Right lobe of liver (tissue), 6 donors: ENCODE measurements at regions not wholly inside any gene's neighbourhood (a gene's known extent, or its start where the extent isn't known, plus 50 kb on each side); places are given as distances from the start of the nearest gene placed in this dataset.

Source experiments
- ATAC-seq, 4 donors: fragments of 200-7000 bp; cut with Tn5 transposase; one replicate each; pipeline ENCODE4 v1.9.1; 2020; ENCODE audit warnings: mild to moderate bottlenecking in 4 of 4, moderate library complexity in 4 of 4
- DNase-seq, 3 donors: peaks; one replicate each; pipeline ENCODE4 v3.0.0-alpha.2; 2020
- H3K27ac ChIP-seq, 3 donors: fragments of 200-600 bp; one replicate each; pipeline ENCODE4 v1.8.0; 2022
- H3K27me3 ChIP-seq, 2 donors: fragments of 200-600 bp; one replicate each; pipeline ENCODE4 v1.8.0; 2022
- H3K36me3 ChIP-seq, 4 donors: fragments of 200-600 bp; sonication (generic) in 1 of 4; one replicate each; pipeline versions ENCODE4 v1.5.1 to v1.8.0; 2017 to 2022; ENCODE audit warnings: control low read depth in 1 of 4
- H3K4me1 ChIP-seq, 4 donors: fragments of 200-600 bp; sonication (generic) in 1 of 4; one replicate each; pipeline versions ENCODE4 v1.5.1 to v1.8.0; 2017 to 2022; ENCODE audit warnings: control low read depth in 1 of 4
- H3K4me3 ChIP-seq, 3 donors: fragments of 200-600 bp; one replicate each; pipeline ENCODE4 v1.8.0; 2022
- H3K9me3 ChIP-seq, 4 donors: fragments of 200-600 bp; sonication (generic) in 1 of 4; one replicate each; pipeline versions ENCODE4 v1.5.1 to v1.8.0; 2017 to 2022; ENCODE audit warnings: control low read depth in 1 of 4
- POLR2A ChIP-seq: fragments of 450-650 bp; IDR thresholded peaks from one replicate; pipeline ENCODE4 v1.6.1; 2017; ENCODE audit warnings: antibody characterized with exemption, mild to moderate bottlenecking
- WGBS: methylation state at CpG from one replicate; pipeline ENCODE4 v1.1.6; 2018; ENCODE audit warnings: low coverage, low lambda C conversion rate; ENCODE audit not compliant: insufficient coverage; ENCODE audit errors: missing lambda C conversion rate; 5-methylcytosine and 5-hydroxymethylcytosine counted together
- intact Hi-C, 2 donors: fragments of 100-400 bp; cut with DNase I; formaldehyde crosslinking; loops; one replicate each; pipeline versions ENCODE4 v1.11.2 to v1.14.1; 2022
- TF ChIP-seq, protein P1 (sequence below), 4 donors: fragments of 200-600 bp in 3 of 4; fragments of 450-650 bp in 1 of 4; IDR thresholded peaks; one replicate each; pipeline versions ENCODE4 v1.5.1 to v1.8.0; 2016 to 2022; ENCODE audit warnings: antibody characterized with exemption in 4 of 4, mild to moderate bottlenecking in 2 of 4
- donor health status: DM: no; HTN: yes; CAD: no.
- donor health status: DM: no; HTN: no; CAD: no.
- donor health status: DM: no; HTN: no; CAD: no.
- donor health status: DM: no; HTN: yes; CAD: no.
- donor health status: DM: no; HTN: yes; CAD: no.

DNA sequence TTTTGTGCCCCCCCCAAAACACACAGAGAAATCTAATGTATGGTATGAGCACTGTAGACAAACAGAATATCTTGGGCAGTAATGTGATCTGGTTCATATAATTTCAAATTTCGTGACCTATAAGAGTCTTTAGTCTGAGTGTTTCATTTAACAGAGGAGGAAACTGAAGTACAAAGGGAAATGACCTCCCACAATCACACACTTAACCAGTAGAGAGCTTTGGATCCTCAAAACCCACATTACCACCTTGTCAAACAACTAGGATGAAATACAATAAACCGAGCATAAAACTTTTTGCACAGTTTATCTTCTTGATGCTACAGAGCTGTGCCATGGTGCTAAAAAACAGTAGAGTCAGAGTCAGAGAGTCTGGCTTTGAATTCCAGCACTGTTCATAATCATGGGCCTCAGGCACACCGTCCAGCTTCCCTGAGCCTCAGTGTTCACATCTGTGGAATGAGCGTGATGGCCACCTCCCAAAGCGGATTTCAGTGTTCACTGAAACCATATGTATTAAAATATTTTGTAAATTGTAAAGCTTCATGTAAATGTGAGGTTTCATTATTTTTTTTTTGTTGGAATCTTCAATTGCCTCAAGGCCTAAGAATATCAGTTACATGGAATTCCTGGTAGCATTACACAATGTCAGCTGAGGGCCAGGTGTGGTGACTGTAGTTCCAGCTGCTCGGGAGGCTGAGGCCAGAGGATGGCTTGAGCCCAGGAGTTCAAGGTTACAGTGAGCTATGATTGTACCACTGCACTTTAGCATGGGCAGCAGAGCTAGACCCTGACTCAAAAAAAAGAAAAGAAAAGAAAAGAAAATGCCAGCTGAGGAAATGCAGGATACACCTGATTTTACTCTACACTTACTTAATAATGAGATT is 126.4 kb upstream of the FRY start:
- 67% methylated on average over 6 of the region's 6 CpGs for WGBS

DNA sequence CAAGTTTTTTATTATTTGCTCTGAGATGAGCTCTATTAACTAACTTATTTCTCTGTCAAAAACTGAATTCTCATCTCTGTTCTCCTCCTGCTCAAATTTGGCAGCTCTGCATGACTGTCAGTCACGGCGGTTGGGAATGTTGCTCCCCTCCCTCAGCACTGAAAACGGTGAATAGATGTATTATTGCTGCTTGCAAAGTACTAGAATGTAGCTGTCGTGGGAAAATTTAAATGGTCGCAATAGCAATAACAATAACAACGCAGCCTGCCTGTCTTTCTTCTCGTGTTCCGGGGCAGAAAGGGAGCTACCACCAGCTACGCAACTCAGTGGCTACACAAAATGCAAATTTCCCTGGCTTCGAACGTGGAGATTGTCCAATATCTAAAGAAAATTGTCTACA is 125.6 kb upstream of the FRY start:
- intact Hi-C loops: no loop called here
- Histone ChIP-seq H3K27ac (no peak overlapping the region), H3K9me3 (no peaks in the 10 kb centered on the region), H3K4me3 (no peak overlapping the region), H3K27me3 (no peaks in the 10 kb centered on the region), H3K36me3 (no peaks in the 10 kb centered on the region), H3K4me1 (peaks cover 0 to 8% (median 0%) of the 10 kb centered on the region in 4 donors)
- TF ChIP-seq, protein P1, sequence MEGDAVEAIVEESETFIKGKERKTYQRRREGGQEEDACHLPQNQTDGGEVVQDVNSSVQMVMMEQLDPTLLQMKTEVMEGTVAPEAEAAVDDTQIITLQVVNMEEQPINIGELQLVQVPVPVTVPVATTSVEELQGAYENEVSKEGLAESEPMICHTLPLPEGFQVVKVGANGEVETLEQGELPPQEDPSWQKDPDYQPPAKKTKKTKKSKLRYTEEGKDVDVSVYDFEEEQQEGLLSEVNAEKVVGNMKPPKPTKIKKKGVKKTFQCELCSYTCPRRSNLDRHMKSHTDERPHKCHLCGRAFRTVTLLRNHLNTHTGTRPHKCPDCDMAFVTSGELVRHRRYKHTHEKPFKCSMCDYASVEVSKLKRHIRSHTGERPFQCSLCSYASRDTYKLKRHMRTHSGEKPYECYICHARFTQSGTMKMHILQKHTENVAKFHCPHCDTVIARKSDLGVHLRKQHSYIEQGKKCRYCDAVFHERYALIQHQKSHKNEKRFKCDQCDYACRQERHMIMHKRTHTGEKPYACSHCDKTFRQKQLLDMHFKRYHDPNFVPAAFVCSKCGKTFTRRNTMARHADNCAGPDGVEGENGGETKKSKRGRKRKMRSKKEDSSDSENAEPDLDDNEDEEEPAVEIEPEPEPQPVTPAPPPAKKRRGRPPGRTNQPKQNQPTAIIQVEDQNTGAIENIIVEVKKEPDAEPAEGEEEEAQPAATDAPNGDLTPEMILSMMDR (IDR thresholded peaks at IDR 0.05): no peak
- no peak for TF ChIP-seq POLR2A
- ATAC-seq (no peak), DNase-seq (no peak)
- 77% methylated on average over 10 of the region's 11 CpGs for WGBS

More for the DNA sequence above, 126.4 kb upstream of the FRY start:
- ATAC-seq (no peak), DNase-seq (no peak)
- intact Hi-C loops: no loop called here
- TF ChIP-seq POLR2A: no peak
- TF ChIP-seq, protein P1 (IDR thresholded peaks at IDR 0.05): no peak
- H3K4me1 ChIP-seq: peaks cover 0 to 7% (median 0%) of the 10 kb centered on the region in 4 donors
- H3K36me3 ChIP-seq: no peaks in the 10 kb centered on the region
- H3K27ac ChIP-seq: no peak overlapping the region
- H3K27me3 ChIP-seq: no peaks in the 10 kb centered on the region
- no peak overlapping the region for H3K4me3 ChIP-seq
- H3K9me3 ChIP-seq: no peaks in the 10 kb centered on the region

DNA sequence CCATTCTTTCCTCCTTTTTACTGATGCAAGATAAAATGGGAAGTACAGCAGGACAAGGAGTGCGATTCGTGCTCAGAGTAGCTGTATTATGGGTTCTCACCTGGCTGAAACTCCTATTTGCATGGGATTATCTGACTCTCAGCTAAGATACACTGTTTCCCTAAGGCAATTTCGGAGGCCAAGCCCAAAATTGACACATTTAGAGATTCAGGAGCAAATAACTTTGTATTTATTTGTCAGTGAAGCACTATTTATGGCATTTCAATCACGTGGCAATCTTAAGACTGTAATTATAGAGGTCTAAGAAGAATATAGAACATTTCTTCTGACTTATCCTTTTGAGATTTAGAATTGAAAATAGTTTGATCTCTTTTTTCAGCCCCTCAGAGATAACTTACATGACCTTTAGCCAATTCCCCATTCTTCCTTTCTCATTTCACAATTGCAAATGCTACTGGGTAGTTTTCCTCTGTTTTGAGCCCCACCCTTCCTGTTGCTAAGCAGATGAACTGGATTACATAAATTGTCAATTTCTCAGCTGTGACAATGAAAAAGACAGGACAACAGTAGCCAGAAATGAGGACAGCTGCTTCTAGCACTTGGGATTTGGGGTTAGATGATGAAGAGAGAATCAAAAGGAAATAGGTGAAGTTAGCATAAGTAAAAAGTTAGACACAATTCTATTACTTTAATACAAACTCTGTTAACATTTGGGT is 122.7 kb upstream of the FRY start:
- Histone ChIP-seq H3K27ac (no peak overlapping the region), H3K36me3 (no peaks in the 10 kb centered on the region), H3K4me1 (peaks cover 0 to 8% (median 0%) of the 10 kb centered on the region in 4 donors), H3K4me3 (no peak overlapping the region), H3K9me3 (no peaks in the 10 kb centered on the region), H3K27me3 (no peaks in the 10 kb centered on the region)
- intact Hi-C loops: no loop called here
- 42% methylated on average over 4 of the region's 4 CpGs for WGBS
- no peak for TF ChIP-seq POLR2A
- TF ChIP-seq, protein P1 (IDR thresholded peaks at IDR 0.05): no peak
- DNase-seq (no peak), ATAC-seq (peak in 3 of 4 donors; percentile 38 to 47 (median 43))

DNA sequence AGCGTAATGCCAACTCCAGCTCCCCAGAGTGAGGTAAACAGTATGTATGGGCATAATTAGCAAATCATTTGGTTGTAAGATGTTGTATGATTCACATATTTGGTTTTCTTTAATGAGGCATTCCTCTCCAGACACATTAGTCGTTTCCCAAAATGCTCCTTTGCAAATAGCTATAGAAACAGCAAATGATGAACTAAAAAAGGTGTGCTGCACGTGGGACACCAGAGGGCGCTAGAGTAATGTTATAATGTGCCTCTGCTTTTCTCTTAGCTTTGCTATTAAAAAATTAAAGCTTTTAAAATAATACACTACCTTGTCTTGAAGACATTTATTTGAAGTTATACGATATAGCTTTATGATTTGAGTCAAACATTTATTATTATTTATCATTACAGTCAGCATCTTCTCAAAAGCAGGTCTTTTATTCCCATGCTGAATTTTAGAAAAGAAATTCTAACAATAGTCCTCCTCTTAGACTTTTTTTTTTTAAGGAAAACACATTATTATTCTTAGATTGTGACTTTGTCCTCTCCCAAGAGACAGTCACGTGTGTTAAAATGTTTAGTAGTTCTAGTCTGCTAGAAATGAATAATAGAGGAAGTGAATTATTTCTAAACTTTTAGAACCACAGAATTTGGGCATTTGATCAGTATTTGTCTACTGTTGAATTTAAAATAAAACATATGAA is 121.6 kb upstream of the FRY start:
- Histone ChIP-seq H3K27me3 (no peaks in the 10 kb centered on the region), H3K36me3 (no peaks in the 10 kb centered on the region), H3K9me3 (no peaks in the 10 kb centered on the region), H3K27ac (no peak overlapping the region), H3K4me1 (peaks cover 0 to 8% (median 0%) of the 10 kb centered on the region in 4 donors), H3K4me3 (no peak overlapping the region)
- intact Hi-C loops: loop anchor here in 1 of 2 donors (10.0 kb wide), 1 partner anchor 75 kb away; no protein-coding TSS in a partner anchor
- peak; percentile 81 to 89 (median 84) for ATAC-seq
- no peak for TF ChIP-seq POLR2A
- TF ChIP-seq, protein P1 (IDR thresholded peaks at IDR 0.05): peak; percentile 90 to 93 (median 92)
- DNase-seq: peak in 1 of 3 donors; percentile 60
- 5% methylated on average over 6 of the region's 6 CpGs for WGBS
